Neural cell (in vitro differentiated cells): ENCODE measurements at regions not wholly inside any gene's neighbourhood (a gene's known extent, or its start where the extent isn't known, plus 50 kb on each side); places are given as distances from the start of the nearest gene placed in this dataset.

ENCODE experiments used
- CTCF ChIP-seq: fragments of 450-650 bp; IDR thresholded peaks from 2 replicates; pipeline ENCODE4 v1.5.1; 2014; ENCODE audit warnings: antibody characterized with exemption, mild to moderate bottlenecking, moderate library complexity; ENCODE audit not compliant: poor library complexity, severe bottlenecking
- POLR2AphosphoS5 ChIP-seq: IDR thresholded peaks from 2 replicates; pipeline ENCODE4 v1.6.1; 2012

DNA sequence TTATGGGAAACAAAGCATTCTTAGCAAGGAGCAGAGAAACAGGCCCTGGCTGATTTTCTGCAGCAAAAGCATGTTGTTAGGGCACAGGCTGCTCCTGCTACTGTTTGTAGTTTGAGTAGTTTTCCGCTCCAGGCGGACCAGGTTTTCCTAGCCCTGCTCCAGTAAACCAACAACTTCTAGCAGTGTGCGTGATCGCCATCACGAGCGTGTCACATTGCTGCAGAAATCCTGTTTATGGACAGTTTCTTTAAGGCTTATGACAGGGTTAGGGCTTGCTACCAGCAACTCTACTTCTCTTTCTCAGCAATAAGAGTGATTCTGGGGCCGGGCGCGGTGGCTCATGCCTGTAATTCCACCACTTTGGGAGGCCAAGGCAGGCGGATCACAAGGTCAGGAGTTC lies 803.9 kb upstream of the CDH10 start:
- no peak for TF ChIP-seq POLR2AphosphoS5
- no peak for TF ChIP-seq CTCF
